ENCODE measurements at regions not wholly inside any gene's neighbourhood (a gene's known extent, or its start where the extent isn't known, plus 50 kb on each side); places are given as distances from the start of the nearest gene placed in this dataset.
"Not testable (repeated sequence)": the region's sequence is repeated elsewhere in the genome, so short reads cannot be mapped to it uniquely, and the experiment has no call there.

- no peaks in the 10 kb centered on the region for H3K36me3 ChIP-seq (replicated peaks in 1 of 2; ENCODE audit: control extremely low read depth in 1 of 2, control insufficient read depth in 1 of 2, extremely low read depth in 1 of 2, insufficient read depth in 2 of 2, low read length in 1 of 2)
- WGBS (ENCODE audit: insufficient coverage): 50% methylated on average over 3 of the region's 6 CpGs
- POLR2A ChIA-PET: no interaction called here
Observed at GRCh38 chrY:7382988-7383387, 471.4 kb upstream of the AMELY start.

DNA sequence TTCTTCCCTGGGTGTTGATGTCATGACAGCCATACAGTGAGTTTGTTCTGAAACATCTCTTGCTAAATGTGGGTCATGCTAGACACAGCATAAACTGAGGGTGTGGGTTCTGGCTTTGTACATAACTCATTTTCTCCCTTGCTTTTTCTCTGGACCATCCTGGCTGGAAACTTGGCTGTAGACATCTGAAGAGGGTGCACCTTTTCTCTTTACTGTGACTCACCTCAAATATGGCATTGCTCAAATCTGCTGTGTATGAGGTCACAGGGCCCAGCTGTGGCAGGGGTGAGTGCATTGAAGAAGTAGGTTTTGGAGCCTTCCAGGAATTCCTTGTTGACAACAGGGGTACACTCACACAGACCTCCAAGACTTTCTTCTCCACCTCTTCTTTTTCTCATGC, 465.5 kb upstream of the AMELY start:
- no peaks in the 10 kb centered on the region for H3K79me2 ChIP-seq (ENCODE audit: control insufficient read depth, insufficient read depth, low read length)
- ATAC-seq (ENCODE audit: low read depth) (no peak), DNase-seq (no peak)
- TF ChIP-seq CTCF (IDR thresholded peaks at IDR 0.05) (no peak), EZH2 (IDR thresholded peaks at IDR 0.05; ENCODE audit: borderline replicate concordance, insufficient read depth, low read depth, low read length, poor library complexity, severe bottlenecking) (no peak)
- no peak overlapping the region for H2AFZ ChIP-seq (ENCODE audit: insufficient read depth, low read depth, low read length, poor library complexity, severe bottlenecking)
- H3K36me3 ChIP-seq (replicated peaks in 1 of 2; ENCODE audit: control extremely low read depth in 1 of 2, control insufficient read depth in 1 of 2, extremely low read depth in 1 of 2, insufficient read depth in 2 of 2, low read length in 1 of 2): peaks cover 0 to 22% of the 10 kb centered on the region in 2 experiments
- ChIA-PET POLR2A (no interaction called here), CTCF (no interaction called here)
- no peak overlapping the region for H3K9ac ChIP-seq (ENCODE audit: low read length)
- Mint-ChIP-seq H3K27ac (no peak overlapping the region), H3K4me1 (no peaks in the 10 kb centered on the region), H3K4me3 (no peak overlapping the region), H3K27me3 (no peaks in the 10 kb centered on the region), H3K9me3 (ENCODE audit: insufficient read depth) (no peaks in the 10 kb centered on the region)
- H3K4me1 ChIP-seq (ENCODE audit: control insufficient read depth in 2 of 2, insufficient read depth in 2 of 2, low read length in 2 of 2): no peaks in the 10 kb centered on the region
- no peak overlapping the region for H3K27ac ChIP-seq (ENCODE audit: low read length in 2 of 2)
- H3K4me3 ChIP-seq (ENCODE audit: control extremely low read depth in 1 of 5, extremely low read depth in 1 of 5, insufficient read depth in 1 of 5, low read depth in 2 of 5, low read length in 4 of 5): no peak overlapping the region
- no peaks in the 10 kb centered on the region for H3K27me3 ChIP-seq (replicated peaks in 1 of 4; ENCODE audit: control extremely low read depth in 1 of 4, control insufficient read depth in 3 of 4, insufficient read depth in 4 of 4, low read length in 3 of 4)
- no peaks in the 10 kb centered on the region for H4K20me1 ChIP-seq (ENCODE audit: control insufficient read depth, insufficient read depth, low read length, poor library complexity, severe bottlenecking)
- H3K9me3 ChIP-seq (ENCODE audit: control extremely low read depth in 1 of 3, control insufficient read depth in 2 of 3, insufficient read depth in 1 of 3, low read length in 2 of 3): no peaks in the 10 kb centered on the region
- no peak overlapping the region for H3K4me2 ChIP-seq (replicated peaks; ENCODE audit: low read depth, low read length, poor library complexity, severe bottlenecking)
- intact Hi-C loops (cut with micrococcal nuclease): no loop called here

More at GRCh38 chrY:7382988-7383387, 471.4 kb upstream of the AMELY start:
- H4K20me1 ChIP-seq (ENCODE audit: control insufficient read depth, insufficient read depth, low read length, poor library complexity, severe bottlenecking): no peaks in the 10 kb centered on the region
- H3K4me2 ChIP-seq (replicated peaks; ENCODE audit: low read depth, low read length, poor library complexity, severe bottlenecking): no peak overlapping the region
- H3K4me3 Mint-ChIP-seq: no peak overlapping the region
- no peaks in the 10 kb centered on the region for H3K27me3 Mint-ChIP-seq
- H3K9me3 Mint-ChIP-seq (ENCODE audit: insufficient read depth): no peaks in the 10 kb centered on the region
- H3K27ac ChIP-seq (ENCODE audit: low read length in 2 of 2): no peak overlapping the region
- TF ChIP-seq EZH2 (IDR thresholded peaks at IDR 0.05; ENCODE audit: borderline replicate concordance, insufficient read depth, low read depth, low read length, poor library complexity, severe bottlenecking) (no peak), CTCF (IDR thresholded peaks at IDR 0.05) (no peak)
- intact Hi-C loops (cut with micrococcal nuclease): no loop called here
- H3K4me1 ChIP-seq (ENCODE audit: control insufficient read depth in 2 of 2, insufficient read depth in 2 of 2, low read length in 2 of 2): no peaks in the 10 kb centered on the region
- no peaks in the 10 kb centered on the region for H3K79me2 ChIP-seq (ENCODE audit: control insufficient read depth, insufficient read depth, low read length)
- H3K27ac Mint-ChIP-seq: no peak overlapping the region
- H2AFZ ChIP-seq (ENCODE audit: insufficient read depth, low read depth, low read length, poor library complexity, severe bottlenecking): no peak overlapping the region
- no peaks in the 10 kb centered on the region for H3K9me3 ChIP-seq (ENCODE audit: control extremely low read depth in 1 of 3, control insufficient read depth in 2 of 3, insufficient read depth in 1 of 3, low read length in 2 of 3)
- CTCF ChIA-PET: no interaction called here
- H3K4me1 Mint-ChIP-seq: no peaks in the 10 kb centered on the region
- no peak overlapping the region for H3K4me3 ChIP-seq (ENCODE audit: control extremely low read depth in 1 of 5, extremely low read depth in 1 of 5, insufficient read depth in 1 of 5, low read depth in 2 of 5, low read length in 4 of 5)
- H3K27me3 ChIP-seq (replicated peaks in 1 of 4; ENCODE audit: control extremely low read depth in 1 of 4, control insufficient read depth in 3 of 4, insufficient read depth in 4 of 4, low read length in 3 of 4): no peaks in the 10 kb centered on the region
- H3K9ac ChIP-seq (ENCODE audit: low read length): no peak overlapping the region
- ATAC-seq (ENCODE audit: low read depth) (no peak), DNase-seq (no peak)

DNA sequence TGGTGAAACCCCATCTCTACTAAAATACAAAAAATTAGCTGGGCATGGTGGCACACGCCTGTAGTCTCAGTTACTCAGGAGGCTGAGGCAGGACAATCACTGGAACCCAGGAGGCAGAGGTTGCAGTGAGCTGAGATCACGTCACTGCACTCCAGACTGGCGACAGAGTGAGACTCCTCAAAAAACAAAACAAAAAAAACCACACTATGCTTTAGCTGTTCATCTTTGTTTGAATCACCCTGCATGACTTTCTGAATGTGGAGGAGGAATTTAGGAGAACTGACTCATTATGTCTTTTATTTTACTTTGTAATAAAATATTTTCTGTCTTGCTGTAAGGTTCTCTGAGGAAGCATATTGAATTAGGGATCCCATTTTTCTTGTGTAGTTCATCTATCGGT, 462.9 kb upstream of the AMELY start:
- H3K4me1 Mint-ChIP-seq; intact Hi-C loops (cut with micrococcal nuclease): not testable (repeated sequence)

More for the DNA sequence above, 462.9 kb upstream of the AMELY start:
- H4K20me1 ChIP-seq (ENCODE audit: control insufficient read depth, insufficient read depth, low read length, poor library complexity, severe bottlenecking); H3K27ac ChIP-seq (ENCODE audit: low read length in 2 of 2); ATAC-seq (ENCODE audit: low read depth); DNase-seq; H3K4me3 Mint-ChIP-seq; POLR2A ChIA-PET; H3K4me2 ChIP-seq (replicated peaks; ENCODE audit: low read depth, low read length, poor library complexity, severe bottlenecking); H3K27me3 Mint-ChIP-seq; H3K27me3 ChIP-seq (replicated peaks in 1 of 4; ENCODE audit: control extremely low read depth in 1 of 4, control insufficient read depth in 3 of 4, insufficient read depth in 4 of 4, low read length in 3 of 4); H3K9ac ChIP-seq (ENCODE audit: low read length); H3K9me3 ChIP-seq (ENCODE audit: control extremely low read depth in 1 of 3, control insufficient read depth in 2 of 3, insufficient read depth in 1 of 3, low read length in 2 of 3); H3K4me3 ChIP-seq (ENCODE audit: control extremely low read depth in 1 of 5, extremely low read depth in 1 of 5, insufficient read depth in 1 of 5, low read depth in 2 of 5, low read length in 4 of 5); H3K9me3 Mint-ChIP-seq (ENCODE audit: insufficient read depth); H2AFZ ChIP-seq (ENCODE audit: insufficient read depth, low read depth, low read length, poor library complexity, severe bottlenecking); H3K4me1 ChIP-seq (ENCODE audit: control insufficient read depth in 2 of 2, insufficient read depth in 2 of 2, low read length in 2 of 2); H3K27ac Mint-ChIP-seq; H3K79me2 ChIP-seq (ENCODE audit: control insufficient read depth, insufficient read depth, low read length); CTCF ChIA-PET: not testable (repeated sequence)
- no CpG with 5 or more reads among the region's 4 CpGs for WGBS (ENCODE audit: insufficient coverage)
- H3K36me3 ChIP-seq (replicated peaks in 1 of 2; ENCODE audit: control extremely low read depth in 1 of 2, control insufficient read depth in 1 of 2, extremely low read depth in 1 of 2, insufficient read depth in 2 of 2, low read length in 1 of 2): peaks cover 0 to 23% of the 10 kb centered on the region in 2 experiments

All from B cell (primary cell).